Activated naive CD4-positive, alpha-beta T cell treated with anti-CD3 and anti-CD28 coated beads, Interleukin-2, amount 50 U/mL, for 24 hours (primary cell): ENCODE measurements at regions not wholly inside any gene's neighbourhood (a gene's known extent, or its start where the extent isn't known, plus 50 kb on each side); places are given as distances from the start of the nearest gene placed in this dataset.

Experiments
- H3K27ac Mint-ChIP-seq: one replicate; pipeline ENCODE4 v1.8.0; 2021; ENCODE audit warnings: mild to moderate bottlenecking, mixed read lengths
- H3K27me3 Mint-ChIP-seq: one replicate; pipeline ENCODE4 v1.8.0; 2021; ENCODE audit warnings: mixed read lengths
- H3K36me3 Mint-ChIP-seq: one replicate; pipeline ENCODE4 v1.8.0; 2021; ENCODE audit warnings: mixed read lengths
- H3K4me1 Mint-ChIP-seq: one replicate; pipeline ENCODE4 v1.8.0; 2021; ENCODE audit warnings: mixed read lengths
- H3K4me3 Mint-ChIP-seq: one replicate; pipeline ENCODE4 v1.8.0; 2021; ENCODE audit warnings: mild to moderate bottlenecking, mixed read lengths
- H3K9me3 Mint-ChIP-seq: one replicate; pipeline ENCODE4 v1.8.0; 2021; ENCODE audit warnings: mixed read lengths

- Mint-ChIP-seq H3K9me3 (peaks cover 14% of the 10 kb centered on the region), H3K36me3 (no peaks in the 10 kb centered on the region), H3K27ac (no peak overlapping the region), H3K4me3 (no peak overlapping the region), H3K27me3 (no peaks in the 10 kb centered on the region), H3K4me1 (no peaks in the 10 kb centered on the region)
Measured at GRCh38 chr7:19390795-19391194, 245.6 kb upstream of the FERD3L start.

GRCh38 chr7:19381321-19381720, 236.1 kb upstream of the FERD3L start:
- H3K9me3 Mint-ChIP-seq = no peaks in the 10 kb centered on the region
- H3K27me3 Mint-ChIP-seq = no peaks in the 10 kb centered on the region
- no peak overlapping the region for H3K4me3 Mint-ChIP-seq
- H3K4me1 Mint-ChIP-seq = no peaks in the 10 kb centered on the region
- no peak overlapping the region for H3K27ac Mint-ChIP-seq
- no peaks in the 10 kb centered on the region for H3K36me3 Mint-ChIP-seq

GRCh38 chr7:19378345-19378714, 233.1 kb upstream of the FERD3L start:
- Mint-ChIP-seq H3K27ac (no peak overlapping the region), H3K36me3 (no peaks in the 10 kb centered on the region), H3K4me1 (no peaks in the 10 kb centered on the region), H3K27me3 (no peaks in the 10 kb centered on the region), H3K9me3 (no peaks in the 10 kb centered on the region), H3K4me3 (no peak overlapping the region)

GRCh38 chr7:19377611-19378344, 232.6 kb upstream of the FERD3L start:
- no peaks in the 10 kb centered on the region for H3K27me3 Mint-ChIP-seq
- peaks cover 3% of the 10 kb centered on the region for H3K9me3 Mint-ChIP-seq
- H3K4me3 Mint-ChIP-seq = no peak overlapping the region
- H3K36me3 Mint-ChIP-seq = no peaks in the 10 kb centered on the region
- no peak overlapping the region for H3K27ac Mint-ChIP-seq
- H3K4me1 Mint-ChIP-seq = no peaks in the 10 kb centered on the region

- Mint-ChIP-seq H3K4me1 (no peaks in the 10 kb centered on the region), H3K27me3 (no peaks in the 10 kb centered on the region), H3K27ac (no peak overlapping the region), H3K4me3 (no peak overlapping the region), H3K9me3 (peaks cover 5% of the 10 kb centered on the region), H3K36me3 (no peaks in the 10 kb centered on the region)
Measured at GRCh38 chr7:19376538-19376937, 231.3 kb upstream of the FERD3L start.

- H3K27me3 Mint-ChIP-seq = no peaks in the 10 kb centered on the region
- no peaks in the 10 kb centered on the region for H3K36me3 Mint-ChIP-seq
- H3K4me3 Mint-ChIP-seq = no peak overlapping the region
- peaks cover 5% of the 10 kb centered on the region for H3K9me3 Mint-ChIP-seq
- no peak overlapping the region for H3K27ac Mint-ChIP-seq
- no peaks in the 10 kb centered on the region for H3K4me1 Mint-ChIP-seq
Measured at GRCh38 chr7:19375976-19376375, 230.8 kb upstream of the FERD3L start.

GRCh38 chr7:19373334-19373733, 228.1 kb upstream of the FERD3L start:
- no peak overlapping the region for H3K27ac Mint-ChIP-seq
- H3K27me3 Mint-ChIP-seq = no peaks in the 10 kb centered on the region
- no peak overlapping the region for H3K4me3 Mint-ChIP-seq
- H3K9me3 Mint-ChIP-seq = peaks cover 5% of the 10 kb centered on the region
- H3K36me3 Mint-ChIP-seq = no peaks in the 10 kb centered on the region
- no peaks in the 10 kb centered on the region for H3K4me1 Mint-ChIP-seq

GRCh38 chr7:19369806-19370205, 224.6 kb upstream of the FERD3L start:
- Mint-ChIP-seq H3K27me3 (no peaks in the 10 kb centered on the region), H3K9me3 (peaks cover 5% of the 10 kb centered on the region), H3K4me1 (no peaks in the 10 kb centered on the region), H3K4me3 (no peak overlapping the region), H3K27ac (no peak overlapping the region), H3K36me3 (no peaks in the 10 kb centered on the region)

- Mint-ChIP-seq H3K9me3 (peaks cover 5% of the 10 kb centered on the region), H3K27ac (no peak overlapping the region), H3K4me1 (no peaks in the 10 kb centered on the region), H3K36me3 (no peaks in the 10 kb centered on the region), H3K27me3 (no peaks in the 10 kb centered on the region), H3K4me3 (no peak overlapping the region)
Measured at GRCh38 chr7:19369182-19369581, 224.0 kb upstream of the FERD3L start.

- no peak overlapping the region for H3K4me3 Mint-ChIP-seq
- peaks cover 5% of the 10 kb centered on the region for H3K9me3 Mint-ChIP-seq
- no peaks in the 10 kb centered on the region for H3K4me1 Mint-ChIP-seq
- no peaks in the 10 kb centered on the region for H3K27me3 Mint-ChIP-seq
- no peaks in the 10 kb centered on the region for H3K36me3 Mint-ChIP-seq
- H3K27ac Mint-ChIP-seq = no peak overlapping the region
Measured at GRCh38 chr7:19368491-19368925, 223.3 kb upstream of the FERD3L start.

GRCh38 chr7:19364950-19365349, 219.7 kb upstream of the FERD3L start:
- Mint-ChIP-seq H3K4me1 (no peaks in the 10 kb centered on the region), H3K9me3 (no peaks in the 10 kb centered on the region)

GRCh38 chr7:19362099-19362498, 216.9 kb upstream of the FERD3L start:
- Mint-ChIP-seq H3K4me1 (no peaks in the 10 kb centered on the region), H3K27me3 (no peaks in the 10 kb centered on the region), H3K36me3 (no peaks in the 10 kb centered on the region), H3K4me3 (no peak overlapping the region), H3K9me3 (no peaks in the 10 kb centered on the region), H3K27ac (no peak overlapping the region)

More at GRCh38 chr7:19364950-19365349, 219.7 kb upstream of the FERD3L start:
- no peaks in the 10 kb centered on the region for H3K27me3 Mint-ChIP-seq
- no peaks in the 10 kb centered on the region for H3K36me3 Mint-ChIP-seq
- H3K27ac Mint-ChIP-seq = no peak overlapping the region
- H3K4me3 Mint-ChIP-seq = no peak overlapping the region

GRCh38 chr7:19353180-19353579, 208.0 kb upstream of the FERD3L start:
- H3K4me3 Mint-ChIP-seq = no peak overlapping the region
- H3K27me3 Mint-ChIP-seq = no peaks in the 10 kb centered on the region
- no peaks in the 10 kb centered on the region for H3K9me3 Mint-ChIP-seq
- H3K27ac Mint-ChIP-seq = no peak overlapping the region
- H3K36me3 Mint-ChIP-seq = no peaks in the 10 kb centered on the region
- H3K4me1 Mint-ChIP-seq = no peaks in the 10 kb centered on the region

GRCh38 chr7:19352305-19352695, 207.1 kb upstream of the FERD3L start:
- H3K27ac Mint-ChIP-seq = no peak overlapping the region
- no peaks in the 10 kb centered on the region for H3K4me1 Mint-ChIP-seq

GRCh38 chr7:19351341-19352304, 206.4 kb upstream of the FERD3L start:
- Mint-ChIP-seq H3K4me1 (no peaks in the 10 kb centered on the region), H3K27me3 (no peaks in the 10 kb centered on the region), H3K9me3 (no peaks in the 10 kb centered on the region), H3K27ac (no peak overlapping the region), H3K4me3 (no peak overlapping the region), H3K36me3 (no peaks in the 10 kb centered on the region)

More at GRCh38 chr7:19352305-19352695, 207.1 kb upstream of the FERD3L start:
- Mint-ChIP-seq H3K9me3 (no peaks in the 10 kb centered on the region), H3K36me3 (no peaks in the 10 kb centered on the region), H3K4me3 (no peak overlapping the region), H3K27me3 (no peaks in the 10 kb centered on the region)

- H3K27me3 Mint-ChIP-seq = no peaks in the 10 kb centered on the region
- no peaks in the 10 kb centered on the region for H3K4me1 Mint-ChIP-seq
- no peaks in the 10 kb centered on the region for H3K9me3 Mint-ChIP-seq
- H3K36me3 Mint-ChIP-seq = no peaks in the 10 kb centered on the region
- no peak overlapping the region for H3K4me3 Mint-ChIP-seq
- H3K27ac Mint-ChIP-seq = no peak overlapping the region
Measured at GRCh38 chr7:19339512-19339911, 194.3 kb upstream of the FERD3L start.
